ENCODE measurements at regions not wholly inside any gene's neighbourhood (a gene's known extent, or its start where the extent isn't known, plus 50 kb on each side); places are given as distances from the start of the nearest gene placed in this dataset.

DNA sequence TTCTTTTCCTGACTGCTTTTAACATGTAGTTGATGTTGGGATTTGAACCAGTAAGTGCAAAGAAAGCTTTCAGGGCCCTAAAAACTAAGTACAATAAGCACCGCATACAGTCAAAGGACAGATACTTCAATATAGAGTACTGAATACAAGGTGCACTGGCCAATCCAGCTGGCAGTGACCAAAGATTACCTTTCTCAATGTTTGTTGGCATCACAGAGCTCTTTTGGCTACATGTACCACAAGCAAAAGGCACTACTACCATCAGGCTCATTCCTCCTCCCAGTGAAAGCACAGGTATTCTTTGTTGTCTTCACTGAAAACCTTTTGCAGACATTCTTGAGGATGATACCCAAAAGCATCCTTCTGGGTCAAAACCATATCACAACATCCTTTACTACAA lies 65.2 kb upstream of the ZCCHC13 start:
- H3K4me2 ChIP-seq = no peak overlapping the region
- H4K20me1 ChIP-seq (ENCODE audit: insufficient read depth, poor library complexity, severe bottlenecking) = no peaks in the 10 kb centered on the region
- no peak for TF ChIP-seq CTCF (IDR thresholded peaks at IDR 0.05; ENCODE audit: poor library complexity)
- no peak for TF ChIP-seq EZH2phosphoT487 (IDR thresholded peaks at IDR 0.05; ENCODE audit: low read depth, severe bottlenecking, unreplicated experiment)
- TF ChIP-seq EZH2 (IDR thresholded peaks at IDR 0.05; ENCODE audit: borderline replicate concordance) = no peak
- H3K9me3 ChIP-seq (ENCODE audit: low read depth) = no peaks in the 10 kb centered on the region
- no peak overlapping the region for H2AFZ ChIP-seq
- DNase-seq (ENCODE audit: low spot score) = no peak
- no peaks in the 10 kb centered on the region for H3K36me3 ChIP-seq (replicated peaks; ENCODE audit: insufficient read depth, low read depth)
- 97% methylated on average over 1 of the region's 1 CpG for WGBS (ENCODE audit: low lambda C conversion rate, missing lambda C conversion rate)
- H3K79me2 ChIP-seq = no peaks in the 10 kb centered on the region
- no peak overlapping the region for H3K27ac ChIP-seq
- H3K9me2 ChIP-seq (replicated peaks; ENCODE audit: insufficient read depth) = no peaks in the 10 kb centered on the region
- no peak overlapping the region for H3K4me3 ChIP-seq
- no peaks in the 10 kb centered on the region for H3K27me3 ChIP-seq
- no peaks in the 10 kb centered on the region for H3K4me1 ChIP-seq (ENCODE audit: insufficient read depth)

DNA sequence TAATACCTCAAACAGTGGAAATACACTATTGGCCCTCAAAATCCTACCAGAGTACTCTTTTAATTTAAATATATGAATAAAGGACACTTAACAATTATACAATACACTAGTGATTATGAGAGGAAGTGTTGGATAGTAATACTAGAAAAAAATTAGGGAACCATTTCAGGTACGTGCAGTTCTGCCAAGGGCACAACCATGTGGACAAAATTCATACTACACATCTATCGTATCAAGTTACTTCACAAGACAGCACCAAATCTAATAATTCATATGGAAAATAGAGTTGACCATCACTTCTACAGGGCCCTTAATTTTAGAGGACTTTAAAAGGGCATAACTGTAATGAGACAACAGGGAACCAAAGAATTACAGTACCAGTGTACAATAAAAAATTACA lies 69.2 kb upstream of the ZCCHC13 start:
- H3K27me3 ChIP-seq = no peaks in the 10 kb centered on the region
- H3K9me2 ChIP-seq (replicated peaks; ENCODE audit: insufficient read depth) = no peaks in the 10 kb centered on the region
- no peak overlapping the region for H3K4me2 ChIP-seq
- WGBS (ENCODE audit: low lambda C conversion rate, missing lambda C conversion rate) = 78% methylated on average over 2 of the region's 2 CpGs
- no peaks in the 10 kb centered on the region for H3K79me2 ChIP-seq
- no peaks in the 10 kb centered on the region for H3K4me1 ChIP-seq (ENCODE audit: insufficient read depth)
- no peaks in the 10 kb centered on the region for H3K9me3 ChIP-seq (ENCODE audit: low read depth)
- H3K4me3 ChIP-seq = no peak overlapping the region
- no peak for TF ChIP-seq EZH2 (IDR thresholded peaks at IDR 0.05; ENCODE audit: borderline replicate concordance)
- TF ChIP-seq CTCF (IDR thresholded peaks at IDR 0.05; ENCODE audit: poor library complexity) = no peak
- no peak for TF ChIP-seq EZH2phosphoT487 (IDR thresholded peaks at IDR 0.05; ENCODE audit: low read depth, severe bottlenecking, unreplicated experiment)
- no peak overlapping the region for H2AFZ ChIP-seq
- no peak overlapping the region for H3K27ac ChIP-seq
- no peak for DNase-seq (ENCODE audit: low spot score)
- H4K20me1 ChIP-seq (ENCODE audit: insufficient read depth, poor library complexity, severe bottlenecking) = no peaks in the 10 kb centered on the region
- no peaks in the 10 kb centered on the region for H3K36me3 ChIP-seq (replicated peaks; ENCODE audit: insufficient read depth, low read depth)

- no peaks in the 10 kb centered on the region for H3K4me1 ChIP-seq (ENCODE audit: insufficient read depth)
- no peak overlapping the region for H2AFZ ChIP-seq
- H3K9me2 ChIP-seq (replicated peaks; ENCODE audit: insufficient read depth) = no peaks in the 10 kb centered on the region
- H3K9me3 ChIP-seq (ENCODE audit: low read depth) = no peaks in the 10 kb centered on the region
- H3K4me2 ChIP-seq = no peak overlapping the region
- peaks cover 3% of the 10 kb centered on the region for H3K79me2 ChIP-seq
- TF ChIP-seq CTCF (IDR thresholded peaks at IDR 0.05; ENCODE audit: poor library complexity) = no peak
- TF ChIP-seq EZH2phosphoT487 (IDR thresholded peaks at IDR 0.05; ENCODE audit: low read depth, severe bottlenecking, unreplicated experiment) = no peak
- no peak for TF ChIP-seq EZH2 (IDR thresholded peaks at IDR 0.05; ENCODE audit: borderline replicate concordance)
- H3K27ac ChIP-seq = no peak overlapping the region
- no peaks in the 10 kb centered on the region for H3K27me3 ChIP-seq
- no peaks in the 10 kb centered on the region for H3K36me3 ChIP-seq (replicated peaks; ENCODE audit: insufficient read depth, low read depth)
- 78% methylated on average over 3 of the region's 3 CpGs for WGBS (ENCODE audit: low lambda C conversion rate, missing lambda C conversion rate)
- no peaks in the 10 kb centered on the region for H4K20me1 ChIP-seq (ENCODE audit: insufficient read depth, poor library complexity, severe bottlenecking)
- no peak overlapping the region for H3K4me3 ChIP-seq
- DNase-seq (ENCODE audit: low spot score) = no peak
Measured at GRCh38 chrX:74232859-74233258, 71.1 kb upstream of the ZCCHC13 start.

GRCh38 chrX:74231625-74232024 lies 72.4 kb upstream of the ZCCHC13 start:
- Histone ChIP-seq H3K4me1 (ENCODE audit: insufficient read depth) (no peaks in the 10 kb centered on the region), H2AFZ (no peak overlapping the region), H3K27me3 (no peaks in the 10 kb centered on the region), H3K4me3 (no peak overlapping the region), H3K9me3 (ENCODE audit: low read depth) (no peaks in the 10 kb centered on the region), H3K9me2 (replicated peaks; ENCODE audit: insufficient read depth) (no peaks in the 10 kb centered on the region), H3K27ac (no peak overlapping the region), H3K36me3 (replicated peaks; ENCODE audit: insufficient read depth, low read depth) (no peaks in the 10 kb centered on the region), H4K20me1 (ENCODE audit: insufficient read depth, poor library complexity, severe bottlenecking) (no peaks in the 10 kb centered on the region), H3K79me2 (peaks cover 8% of the 10 kb centered on the region), H3K4me2 (no peak overlapping the region)
- WGBS (ENCODE audit: low lambda C conversion rate, missing lambda C conversion rate) = 49% methylated on average over 5 of the region's 5 CpGs
- TF ChIP-seq EZH2 (IDR thresholded peaks at IDR 0.05; ENCODE audit: borderline replicate concordance) (no peak), CTCF (IDR thresholded peaks at IDR 0.05; ENCODE audit: poor library complexity) (no peak), EZH2phosphoT487 (IDR thresholded peaks at IDR 0.05; ENCODE audit: low read depth, severe bottlenecking, unreplicated experiment) (no peak)
- DNase-seq (ENCODE audit: low spot score) = no peak

Measured in hepatocyte (in vitro differentiated cells).